ENCODE measurements at regions not wholly inside any gene's neighbourhood (a gene's known extent, or its start where the extent isn't known, plus 50 kb on each side); places are given as distances from the start of the nearest gene placed in this dataset.

DNA sequence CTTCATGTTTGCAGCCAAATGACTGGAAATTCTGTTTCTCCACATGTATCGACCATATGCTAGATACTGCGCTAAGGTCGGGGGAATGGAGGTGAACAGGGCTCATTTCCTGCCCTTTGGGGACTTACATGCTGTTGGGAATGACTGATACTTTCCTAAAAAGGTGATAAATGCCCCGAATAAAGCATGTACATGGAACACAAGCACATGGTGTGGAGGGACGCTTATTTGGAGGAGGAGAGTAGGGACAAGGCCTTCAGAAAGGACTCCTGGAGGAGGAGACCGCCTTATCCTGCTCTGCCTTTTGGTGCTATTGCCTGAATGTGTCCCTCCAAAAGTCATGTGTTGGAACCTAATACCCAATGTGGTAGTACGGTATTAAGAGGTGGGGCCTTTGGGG is 344.5 kb downstream of the PRL start:
- no peaks in the 10 kb centered on the region for H3K79me2 ChIP-seq (ENCODE audit: insufficient read depth, low read length)
- H3K9ac ChIP-seq (ENCODE audit: low read length): no peak overlapping the region
- no peak for TF ChIP-seq EZH2 (IDR thresholded peaks at IDR 0.05; ENCODE audit: borderline replicate concordance, low read length)
- TF ChIP-seq CTCF (IDR thresholded peaks at IDR 0.05; ENCODE audit: low read length): no peak
- H3K9me3 ChIP-seq (ENCODE audit: low read length): no peaks in the 10 kb centered on the region
- no peak overlapping the region for H3K27ac ChIP-seq (ENCODE audit: low read depth, low read length, poor library complexity, severe bottlenecking)
- H3K4me2 ChIP-seq (ENCODE audit: low read length): no peak overlapping the region
- no peaks in the 10 kb centered on the region for H3K9me2 ChIP-seq (ENCODE audit: low read depth, low read length)
- H3K27me3 ChIP-seq (ENCODE audit: insufficient read depth, low read length): no peaks in the 10 kb centered on the region
- H3K36me3 ChIP-seq (ENCODE audit: insufficient read depth, low read length): no peaks in the 10 kb centered on the region
- no peaks in the 10 kb centered on the region for H3F3A ChIP-seq (ENCODE audit: insufficient read depth, low read length)
- H4K20me1 ChIP-seq (ENCODE audit: insufficient read depth, low read length): no peaks in the 10 kb centered on the region
- H3K4me1 ChIP-seq (ENCODE audit: insufficient read depth, low read length, severe bottlenecking): peaks cover 16% of the 10 kb centered on the region
- no peak overlapping the region for H2AFZ ChIP-seq (ENCODE audit: low read length)
- no peak overlapping the region for H3K4me3 ChIP-seq (ENCODE audit: low read depth, low read length, poor library complexity, severe bottlenecking)

- H3K4me1 ChIP-seq (ENCODE audit: insufficient read depth, low read length, severe bottlenecking): peaks cover 16% of the 10 kb centered on the region
- no peak for TF ChIP-seq CTCF (IDR thresholded peaks at IDR 0.05; ENCODE audit: low read length)
- TF ChIP-seq EZH2 (IDR thresholded peaks at IDR 0.05; ENCODE audit: borderline replicate concordance, low read length): no peak
- no peaks in the 10 kb centered on the region for H3K9me2 ChIP-seq (ENCODE audit: low read depth, low read length)
- H3K79me2 ChIP-seq (ENCODE audit: insufficient read depth, low read length): no peaks in the 10 kb centered on the region
- no peaks in the 10 kb centered on the region for H3F3A ChIP-seq (ENCODE audit: insufficient read depth, low read length)
- no peaks in the 10 kb centered on the region for H4K20me1 ChIP-seq (ENCODE audit: insufficient read depth, low read length)
- H2AFZ ChIP-seq (ENCODE audit: low read length): no peak overlapping the region
- H3K4me2 ChIP-seq (ENCODE audit: low read length): no peak overlapping the region
- no peaks in the 10 kb centered on the region for H3K27me3 ChIP-seq (ENCODE audit: insufficient read depth, low read length)
- no peaks in the 10 kb centered on the region for H3K9me3 ChIP-seq (ENCODE audit: low read length)
- H3K4me3 ChIP-seq (ENCODE audit: low read depth, low read length, poor library complexity, severe bottlenecking): no peak overlapping the region
- H3K36me3 ChIP-seq (ENCODE audit: insufficient read depth, low read length): no peaks in the 10 kb centered on the region
- no peak overlapping the region for H3K27ac ChIP-seq (ENCODE audit: low read depth, low read length, poor library complexity, severe bottlenecking)
- no peak overlapping the region for H3K9ac ChIP-seq (ENCODE audit: low read length)
These were observed 342.7 kb downstream of the PRL start for GRCh38 chr6:21953831-21954801.

- no peak overlapping the region for H3K27ac ChIP-seq (ENCODE audit: low read depth, low read length, poor library complexity, severe bottlenecking)
- no peaks in the 10 kb centered on the region for H4K20me1 ChIP-seq (ENCODE audit: insufficient read depth, low read length)
- H3K4me2 ChIP-seq (ENCODE audit: low read length): no peak overlapping the region
- peaks cover 16% of the 10 kb centered on the region for H3K4me1 ChIP-seq (ENCODE audit: insufficient read depth, low read length, severe bottlenecking)
- no peak overlapping the region for H3K4me3 ChIP-seq (ENCODE audit: low read depth, low read length, poor library complexity, severe bottlenecking)
- H3K9ac ChIP-seq (ENCODE audit: low read length): no peak overlapping the region
- H3K9me2 ChIP-seq (ENCODE audit: low read depth, low read length): no peaks in the 10 kb centered on the region
- H3F3A ChIP-seq (ENCODE audit: insufficient read depth, low read length): no peaks in the 10 kb centered on the region
- H3K27me3 ChIP-seq (ENCODE audit: insufficient read depth, low read length): no peaks in the 10 kb centered on the region
- H3K79me2 ChIP-seq (ENCODE audit: insufficient read depth, low read length): no peaks in the 10 kb centered on the region
- H3K36me3 ChIP-seq (ENCODE audit: insufficient read depth, low read length): no peaks in the 10 kb centered on the region
- H3K9me3 ChIP-seq (ENCODE audit: low read length): no peaks in the 10 kb centered on the region
- no peak overlapping the region for H2AFZ ChIP-seq (ENCODE audit: low read length)
- TF ChIP-seq EZH2 (IDR thresholded peaks at IDR 0.05; ENCODE audit: borderline replicate concordance, low read length) (no peak), CTCF (IDR thresholded peaks at IDR 0.05; ENCODE audit: low read length) (no peak)
These were observed 341.7 kb downstream of the PRL start for GRCh38 chr6:21955053-21955595.

Data from OCI-LY1 (cell line).